Stimulated activated naive B cell treated with anti-CD40 and anti-IgM and Interleukin-4, amounts not matched to agents 10 μg/mL and 1 μg/mL and 100 μg/mL, for 72 hours (primary cell): ENCODE measurements at regions not wholly inside any gene's neighbourhood (a gene's known extent, or its start where the extent isn't known, plus 50 kb on each side); places are given as distances from the start of the nearest gene placed in this dataset.

Source experiments
- ATAC-seq, 2 donors: fragments of 150-1000 bp; cut with Tn5 transposase; replicated peaks; 2 replicates each; pipeline ENCODE4 v1.10.0; 2021; ENCODE audit warnings: moderate library complexity in 1 of 2
- DNase-seq: peaks from one replicate; pipeline ENCODE4 v3.0.0; 2021
- H3K27ac Mint-ChIP-seq: one replicate; pipeline ENCODE4 v1.8.0; 2022; ENCODE audit warnings: mild to moderate bottlenecking, mixed read lengths
- H3K27me3 Mint-ChIP-seq, 2 donors: one replicate each; pipeline ENCODE4 v1.8.0; 2022; ENCODE audit warnings: mixed read lengths in 2 of 2
- H3K36me3 Mint-ChIP-seq, 2 donors: one replicate each; pipeline ENCODE4 v1.8.0; 2022; ENCODE audit warnings: mixed read lengths in 2 of 2, mild to moderate bottlenecking in 1 of 2
- H3K4me1 Mint-ChIP-seq, 2 donors: one replicate each; pipeline ENCODE4 v1.8.0; 2022; ENCODE audit warnings: mixed read lengths in 2 of 2, mild to moderate bottlenecking in 1 of 2
- H3K4me3 Mint-ChIP-seq, 2 donors: one replicate each; pipeline ENCODE4 v1.8.0; 2022; ENCODE audit warnings: mild to moderate bottlenecking in 2 of 2, mixed read lengths in 2 of 2, moderate library complexity in 1 of 2
- H3K9me3 Mint-ChIP-seq, 2 donors: one replicate each; pipeline ENCODE4 v1.8.0; 2022; ENCODE audit warnings: mixed read lengths in 2 of 2, mild to moderate bottlenecking in 1 of 2

GRCh38 chr20:1811621-1812498 is 83.3 kb upstream of the SIRPA start:
- peaks cover 0 to 2% of the 10 kb centered on the region in 2 donors for H3K36me3 Mint-ChIP-seq
- peaks cover 51% of the 10 kb centered on the region in 2 donors for H3K4me1 Mint-ChIP-seq
- DNase-seq = no peak
- H3K27ac Mint-ChIP-seq = peak overlapping the region; percentile 72
- ATAC-seq = no peak
- no peaks in the 10 kb centered on the region for H3K9me3 Mint-ChIP-seq
- no peaks in the 10 kb centered on the region for H3K27me3 Mint-ChIP-seq
- H3K4me3 Mint-ChIP-seq = peak overlapping the region in 1 of 2 donors; percentile 18

GRCh38 chr20:1810926-1811620 is 84.1 kb upstream of the SIRPA start:
- peak; percentile 61 to 68 for ATAC-seq
- no peak for DNase-seq
- H3K27me3 Mint-ChIP-seq = no peaks in the 10 kb centered on the region

GRCh38 chr20:1810572-1810925 is 84.7 kb upstream of the SIRPA start:
- DNase-seq (no peak), ATAC-seq (peak in 1 of 2 donors; percentile 22)
- Mint-ChIP-seq H3K4me3 (no peak overlapping the region), H3K36me3 (peaks cover 0 to 2% of the 10 kb centered on the region in 2 donors), H3K4me1 (peaks cover 45% of the 10 kb centered on the region in 2 donors), H3K9me3 (no peaks in the 10 kb centered on the region), H3K27me3 (no peaks in the 10 kb centered on the region), H3K27ac (peak overlapping the region; percentile 47)

More at GRCh38 chr20:1810926-1811620, 84.1 kb upstream of the SIRPA start:
- H3K36me3 Mint-ChIP-seq = peaks cover 0 to 2% of the 10 kb centered on the region in 2 donors
- peak overlapping the region; percentile 72 for H3K27ac Mint-ChIP-seq
- H3K4me3 Mint-ChIP-seq = peak overlapping the region; percentile 18 to 33
- H3K9me3 Mint-ChIP-seq = no peaks in the 10 kb centered on the region
- peaks cover 47% of the 10 kb centered on the region in 2 donors for H3K4me1 Mint-ChIP-seq

- no peaks in the 10 kb centered on the region for H3K27me3 Mint-ChIP-seq
- peaks cover 44 to 45% of the 10 kb centered on the region in 2 donors for H3K4me1 Mint-ChIP-seq
- no peak overlapping the region for H3K27ac Mint-ChIP-seq
- DNase-seq = no peak
- peak overlapping the region in 1 of 2 donors; percentile 40 for H3K4me3 Mint-ChIP-seq
- peaks cover 0 to 2% of the 10 kb centered on the region in 2 donors for H3K36me3 Mint-ChIP-seq
- H3K9me3 Mint-ChIP-seq = no peaks in the 10 kb centered on the region
- ATAC-seq = no peak
Observed at GRCh38 chr20:1809611-1810510, 85.3 kb upstream of the SIRPA start.

GRCh38 chr20:1809131-1809572 is 86.1 kb upstream of the SIRPA start:
- Mint-ChIP-seq H3K27ac (peak overlapping the region; percentile 68), H3K4me3 (no peak overlapping the region), H3K4me1 (peaks cover 50 to 52% of the 10 kb centered on the region in 2 donors), H3K9me3 (no peaks in the 10 kb centered on the region), H3K27me3 (no peaks in the 10 kb centered on the region), H3K36me3 (peaks cover 0 to 2% of the 10 kb centered on the region in 2 donors)
- peak; percentile 68 to 73 for ATAC-seq
- no peak for DNase-seq

GRCh38 chr20:1808101-1808500 is 87.1 kb upstream of the SIRPA start:
- no peak for ATAC-seq
- H3K9me3 Mint-ChIP-seq = no peaks in the 10 kb centered on the region
- peaks cover 50 to 58% of the 10 kb centered on the region in 2 donors for H3K4me1 Mint-ChIP-seq
- DNase-seq = no peak
- H3K4me3 Mint-ChIP-seq = no peak overlapping the region
- no peaks in the 10 kb centered on the region for H3K27me3 Mint-ChIP-seq
- peak overlapping the region; percentile 53 for H3K27ac Mint-ChIP-seq
- H3K36me3 Mint-ChIP-seq = peaks cover 0 to 2% of the 10 kb centered on the region in 2 donors

GRCh38 chr20:1807394-1807793 is 87.8 kb upstream of the SIRPA start:
- Mint-ChIP-seq H3K4me1 (peaks cover 52 to 62% of the 10 kb centered on the region in 2 donors), H3K9me3 (no peaks in the 10 kb centered on the region), H3K27me3 (no peaks in the 10 kb centered on the region)

GRCh38 chr20:1806456-1806855 is 88.8 kb upstream of the SIRPA start:
- no peaks in the 10 kb centered on the region for H3K27me3 Mint-ChIP-seq
- no peak overlapping the region for H3K27ac Mint-ChIP-seq
- H3K36me3 Mint-ChIP-seq = peaks cover 0 to 2% of the 10 kb centered on the region in 2 donors
- DNase-seq = no peak
- ATAC-seq = no peak
- no peaks in the 10 kb centered on the region for H3K9me3 Mint-ChIP-seq
- H3K4me3 Mint-ChIP-seq = no peak overlapping the region
- H3K4me1 Mint-ChIP-seq = peaks cover 55 to 67% of the 10 kb centered on the region in 2 donors

More at GRCh38 chr20:1807394-1807793, 87.8 kb upstream of the SIRPA start:
- DNase-seq (no peak), ATAC-seq (no peak)
- Mint-ChIP-seq H3K36me3 (peaks cover 0 to 2% of the 10 kb centered on the region in 2 donors), H3K27ac (no peak overlapping the region), H3K4me3 (no peak overlapping the region)

- no peak for ATAC-seq
Observed at GRCh38 chr20:1805816-1806215, 89.4 kb upstream of the SIRPA start.

GRCh38 chr20:1805161-1805581 is 90.0 kb upstream of the SIRPA start:
- no peak for DNase-seq
- no peaks in the 10 kb centered on the region for H3K9me3 Mint-ChIP-seq
- H3K4me3 Mint-ChIP-seq = no peak overlapping the region
- ATAC-seq = no peak
- peaks cover 0 to 1% of the 10 kb centered on the region in 2 donors for H3K36me3 Mint-ChIP-seq
- peaks cover 47 to 54% of the 10 kb centered on the region in 2 donors for H3K4me1 Mint-ChIP-seq
- no peak overlapping the region for H3K27ac Mint-ChIP-seq
- H3K27me3 Mint-ChIP-seq = peaks cover 0 to 2% of the 10 kb centered on the region in 2 donors

More at GRCh38 chr20:1805816-1806215, 89.4 kb upstream of the SIRPA start:
- DNase-seq = no peak
- no peak overlapping the region for H3K27ac Mint-ChIP-seq
- no peak overlapping the region for H3K4me3 Mint-ChIP-seq
- H3K4me1 Mint-ChIP-seq = peaks cover 50 to 61% of the 10 kb centered on the region in 2 donors
- peaks cover 0 to 2% of the 10 kb centered on the region in 2 donors for H3K36me3 Mint-ChIP-seq
- H3K27me3 Mint-ChIP-seq = no peaks in the 10 kb centered on the region
- no peaks in the 10 kb centered on the region for H3K9me3 Mint-ChIP-seq

- Mint-ChIP-seq H3K4me1 (peaks cover 42 to 48% of the 10 kb centered on the region in 2 donors), H3K27me3 (peaks cover 0 to 5% of the 10 kb centered on the region in 2 donors), H3K27ac (peak overlapping the region; percentile 51), H3K36me3 (no peaks in the 10 kb centered on the region), H3K9me3 (no peaks in the 10 kb centered on the region), H3K4me3 (no peak overlapping the region)
- no peak for ATAC-seq
- no peak for DNase-seq
Observed at GRCh38 chr20:1804554-1804956, 90.7 kb upstream of the SIRPA start.

GRCh38 chr20:1803932-1804501 is 91.2 kb upstream of the SIRPA start:
- Mint-ChIP-seq H3K4me3 (peak overlapping the region; percentile 79 to 83), H3K9me3 (no peaks in the 10 kb centered on the region), H3K27ac (peak overlapping the region; percentile 82), H3K4me1 (peaks cover 37 to 43% of the 10 kb centered on the region in 2 donors), H3K36me3 (no peaks in the 10 kb centered on the region), H3K27me3 (peaks cover 0 to 5% of the 10 kb centered on the region in 2 donors)
- ATAC-seq = no peak
- no peak for DNase-seq
